ENCODE measurements at regions not wholly inside any gene's neighbourhood (a gene's known extent, or its start where the extent isn't known, plus 50 kb on each side); places are given as distances from the start of the nearest gene placed in this dataset.

- DNase-seq (ENCODE audit: low read depth in 2 of 3, low spot score in 2 of 3) = no peak
These were observed 119.1 kb downstream of the NDUFA10 start for GRCh38 chr2:239905884-239906654.

DNA sequence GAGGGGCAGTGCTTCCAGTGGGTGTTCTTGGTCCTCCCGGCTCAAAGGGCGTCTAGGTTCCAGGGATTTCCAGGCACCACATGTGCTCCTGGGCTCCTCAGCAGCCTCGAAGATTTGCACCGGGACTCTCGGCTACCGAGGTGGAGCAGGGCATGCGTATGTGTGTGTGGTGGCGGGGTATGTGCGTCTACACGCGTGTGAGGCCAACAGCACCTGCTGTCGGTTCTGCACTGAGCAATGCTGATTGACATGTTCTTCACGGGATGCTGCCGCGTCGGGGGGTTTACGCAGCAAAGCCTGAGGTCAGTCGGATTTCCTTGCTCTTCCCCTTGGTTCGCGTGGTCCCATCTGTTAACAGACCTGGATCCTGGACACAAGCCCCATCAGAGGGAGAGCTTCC, 119.8 kb downstream of the NDUFA10 start:
- DNase-seq (ENCODE audit: low read depth in 2 of 3, low spot score in 2 of 3) = no peak

GRCh38 chr2:239904496-239904895, 120.6 kb downstream of the NDUFA10 start:
- DNase-seq (ENCODE audit: low read depth in 2 of 3, low spot score in 2 of 3) = no peak

- no peak for DNase-seq (ENCODE audit: low read depth in 2 of 3, low spot score in 2 of 3)
These were observed 121.3 kb downstream of the NDUFA10 start for GRCh38 chr2:239903803-239904202.

DNA sequence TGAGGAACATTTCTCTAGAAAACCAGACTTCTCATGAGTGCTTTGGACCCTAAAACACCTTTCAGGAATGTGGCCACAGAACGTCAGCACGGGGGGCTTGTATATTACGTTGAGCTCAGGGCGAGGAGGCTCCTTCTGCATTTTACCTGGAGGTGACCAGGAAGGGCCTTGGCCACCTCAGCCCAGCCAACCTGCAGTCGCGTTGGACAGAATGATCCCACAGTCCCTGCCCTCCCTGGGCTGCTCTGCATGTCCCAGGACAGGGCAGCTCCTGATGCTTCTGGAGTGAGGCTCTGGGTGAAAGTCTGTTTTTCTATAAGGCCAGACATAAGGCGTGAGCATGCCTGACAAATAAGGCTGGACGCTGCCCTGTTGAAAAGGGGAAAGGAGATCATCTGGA, 121.9 kb downstream of the NDUFA10 start:
- DNase-seq (ENCODE audit: low read depth in 2 of 3, low spot score in 2 of 3) = no peak

GRCh38 chr2:239902749-239903201, 122.4 kb downstream of the NDUFA10 start:
- no peak for DNase-seq (ENCODE audit: low read depth in 2 of 3, low spot score in 2 of 3)

DNA sequence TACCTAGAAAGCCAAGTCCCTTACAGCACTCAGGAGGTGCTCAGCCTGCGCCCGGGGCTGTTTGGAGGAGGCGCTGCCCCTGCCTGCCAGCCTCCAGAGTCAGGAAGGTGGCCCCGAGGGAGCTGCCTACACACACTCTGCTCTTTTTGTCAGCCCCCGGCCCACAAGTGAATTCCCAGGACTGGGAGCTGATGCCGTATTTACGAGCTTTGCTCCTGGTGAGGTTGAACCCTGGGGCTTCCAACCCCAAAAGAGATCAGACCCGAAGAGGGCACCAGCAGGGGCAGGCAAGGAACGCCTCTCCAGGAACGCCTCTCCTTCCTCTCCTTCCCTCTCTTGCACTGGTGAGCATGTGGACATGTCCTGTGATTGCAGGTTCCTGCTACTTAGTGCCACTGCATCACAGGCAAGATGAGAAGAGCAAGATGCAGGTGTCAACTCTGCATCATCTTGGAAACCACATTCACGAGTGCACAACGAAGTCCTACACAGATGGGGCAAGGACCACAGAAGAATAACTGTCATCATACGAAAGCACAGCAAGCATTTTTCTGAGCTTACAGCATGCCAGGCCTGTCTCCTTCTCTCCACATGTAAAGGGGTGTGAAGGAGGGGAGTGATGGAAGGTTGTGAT, 126.7 kb downstream of the NDUFA10 start:
- DNase-seq (ENCODE audit: low read depth in 2 of 3, low spot score in 2 of 3) = no peak

- DNase-seq (ENCODE audit: low read depth in 2 of 3, low spot score in 2 of 3) = no peak
These were observed 127.4 kb downstream of the NDUFA10 start for GRCh38 chr2:239897596-239898235.

DNA sequence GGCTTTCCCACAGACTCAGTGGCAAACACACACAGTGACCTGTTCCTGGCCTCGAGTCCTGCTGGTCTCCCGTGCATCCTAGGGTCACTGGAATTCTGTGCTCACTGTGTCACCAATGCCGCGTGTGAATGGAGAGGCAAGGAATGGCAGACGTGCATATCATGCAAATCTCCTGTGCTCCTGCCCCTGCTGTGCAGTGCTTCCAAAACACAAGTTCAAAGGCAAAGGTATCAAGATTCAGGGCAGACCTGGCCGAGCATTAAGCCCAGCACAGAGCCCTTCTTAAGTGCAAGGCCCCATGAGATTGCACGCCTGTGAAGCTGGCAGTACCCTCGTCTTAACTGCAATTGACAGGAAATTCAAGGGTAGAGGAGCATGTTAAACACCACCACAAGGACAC, 129.1 kb downstream of the NDUFA10 start:
- DNase-seq (ENCODE audit: low read depth in 2 of 3, low spot score in 2 of 3) = no peak

DNA sequence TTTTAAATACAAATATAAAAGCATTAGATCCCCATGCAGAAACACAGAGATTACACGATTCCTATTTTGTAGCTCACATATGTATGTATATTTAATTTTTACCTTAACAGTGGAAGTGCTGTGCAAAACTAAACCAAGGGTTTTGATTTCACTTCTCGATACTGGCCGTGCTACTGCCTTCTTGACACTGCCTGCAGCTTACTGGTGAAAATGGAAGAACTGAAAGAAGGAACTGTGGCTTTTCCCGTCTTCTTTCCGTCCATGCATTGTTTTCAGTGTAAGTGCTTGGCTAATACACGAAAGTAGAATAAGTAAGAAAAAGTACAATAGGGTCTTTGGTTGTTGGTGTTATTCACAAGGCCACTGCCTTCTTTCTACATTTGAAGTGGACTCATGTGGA, 129.5 kb downstream of the NDUFA10 start:
- no peak for DNase-seq (ENCODE audit: low read depth in 2 of 3, low spot score in 2 of 3)

DNA sequence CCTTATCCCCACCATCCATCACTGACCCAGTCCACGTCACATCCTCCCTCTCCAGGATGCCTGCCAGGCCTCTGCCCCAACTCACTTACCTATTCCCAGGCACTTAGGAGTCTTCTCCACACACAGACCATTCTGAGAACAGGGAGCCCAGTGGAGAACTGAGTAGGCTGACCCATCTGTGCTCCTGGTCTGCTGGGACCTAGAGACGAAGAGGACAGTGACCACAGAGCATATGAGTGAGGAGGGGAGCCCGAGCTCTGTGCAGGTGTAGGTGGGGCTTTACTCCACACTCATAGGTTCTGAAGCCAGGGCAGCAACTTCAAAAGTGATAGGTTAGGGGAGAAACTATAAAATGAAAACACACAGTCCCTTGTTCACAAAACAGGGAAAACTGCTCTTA, 130.0 kb downstream of the NDUFA10 start:
- DNase-seq (ENCODE audit: low read depth in 2 of 3, low spot score in 2 of 3) = no peak

GRCh38 chr2:239894276-239894675, 130.9 kb downstream of the NDUFA10 start:
- no peak for DNase-seq (ENCODE audit: low read depth in 2 of 3, low spot score in 2 of 3)

- DNase-seq (ENCODE audit: low read depth in 2 of 3, low spot score in 2 of 3) = no peak
These were observed 132.0 kb downstream of the NDUFA10 start for GRCh38 chr2:239893236-239893515.

GRCh38 chr2:239892441-239893235, 132.5 kb downstream of the NDUFA10 start:
- DNase-seq (ENCODE audit: low read depth in 2 of 3, low spot score in 2 of 3) = no peak

GRCh38 chr2:239891698-239892097, 133.4 kb downstream of the NDUFA10 start:
- DNase-seq (ENCODE audit: low read depth in 2 of 3, low spot score in 2 of 3) = no peak

DNA sequence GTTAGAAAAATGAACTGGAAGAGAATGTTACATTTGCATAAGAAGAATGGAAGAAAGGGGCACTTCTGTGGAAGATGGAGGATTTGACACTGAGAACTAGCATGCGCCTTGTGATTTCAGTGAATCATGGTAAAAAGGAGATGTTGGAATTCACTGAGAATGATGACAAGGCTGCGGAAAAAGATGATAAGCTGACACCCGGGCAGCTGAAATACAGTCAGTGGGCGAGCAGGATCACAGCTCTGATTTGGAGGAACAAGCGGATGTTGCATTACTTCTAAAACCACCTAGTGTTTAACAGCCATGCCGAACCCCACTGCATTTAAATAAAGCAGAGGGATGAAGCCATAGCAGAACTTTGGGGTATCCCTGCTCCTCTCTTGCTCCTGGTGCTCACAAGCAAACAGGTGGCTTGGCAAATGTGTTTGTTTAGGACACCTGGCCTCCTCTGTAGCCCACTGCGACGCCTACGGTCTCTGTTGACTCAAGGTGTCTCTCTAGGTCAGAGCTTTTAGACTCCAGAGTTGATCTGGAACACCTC, 134.9 kb downstream of the NDUFA10 start:
- no peak for DNase-seq (ENCODE audit: low read depth in 2 of 3, low spot score in 2 of 3)

DNA sequence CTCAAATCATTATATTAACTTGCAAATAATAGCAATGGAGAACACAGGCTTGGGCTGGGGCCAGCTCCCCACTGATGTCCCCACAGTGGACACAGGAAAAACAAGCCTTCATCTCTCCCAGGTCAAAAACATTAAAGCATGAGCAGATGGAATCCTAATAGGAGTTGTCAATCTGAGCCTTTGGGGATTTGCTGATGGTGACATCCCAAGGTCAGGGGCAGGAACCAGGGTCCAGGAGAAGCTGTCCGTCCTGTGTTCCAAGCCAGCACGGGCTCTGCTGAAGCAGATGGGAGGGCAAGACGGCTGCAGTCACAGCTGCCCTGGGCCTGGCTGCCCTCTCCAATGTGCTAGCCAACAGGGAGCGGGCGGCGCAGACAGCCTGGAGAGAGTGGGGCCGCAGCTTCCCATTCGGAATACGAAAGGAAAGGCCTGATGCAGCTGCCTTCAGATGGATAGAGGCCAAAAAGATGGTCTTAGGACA, 135.5 kb downstream of the NDUFA10 start:
- no peak for DNase-seq (ENCODE audit: low read depth in 2 of 3, low spot score in 2 of 3)

DNA sequence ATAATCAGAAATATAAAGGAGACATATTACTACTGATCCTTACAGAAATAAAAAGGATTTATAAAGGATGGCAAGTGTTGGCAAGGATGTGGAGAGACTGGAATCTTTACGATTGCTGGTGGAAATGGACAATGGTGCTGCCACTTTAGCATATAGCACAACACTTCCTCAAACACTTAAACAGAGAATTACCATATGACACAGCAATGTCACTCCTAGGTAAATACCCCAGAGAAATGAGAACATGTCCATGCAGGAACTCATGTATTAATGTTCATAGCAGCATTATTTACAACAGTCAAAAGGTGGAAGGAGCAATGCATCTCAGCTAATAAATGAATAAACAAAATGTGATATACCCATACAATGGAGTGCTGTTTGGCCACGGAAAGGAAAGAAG, 137.5 kb downstream of the NDUFA10 start:
- no peak for DNase-seq (ENCODE audit: low read depth in 2 of 3, low spot score in 2 of 3)

- DNase-seq (ENCODE audit: low read depth in 2 of 3, low spot score in 2 of 3) = no peak
These were observed 138.4 kb downstream of the NDUFA10 start for GRCh38 chr2:239886781-239887180.

- DNase-seq (ENCODE audit: low read depth in 2 of 3, low spot score in 2 of 3) = no peak
These were observed 140.3 kb downstream of the NDUFA10 start for GRCh38 chr2:239884875-239885274.

DNA sequence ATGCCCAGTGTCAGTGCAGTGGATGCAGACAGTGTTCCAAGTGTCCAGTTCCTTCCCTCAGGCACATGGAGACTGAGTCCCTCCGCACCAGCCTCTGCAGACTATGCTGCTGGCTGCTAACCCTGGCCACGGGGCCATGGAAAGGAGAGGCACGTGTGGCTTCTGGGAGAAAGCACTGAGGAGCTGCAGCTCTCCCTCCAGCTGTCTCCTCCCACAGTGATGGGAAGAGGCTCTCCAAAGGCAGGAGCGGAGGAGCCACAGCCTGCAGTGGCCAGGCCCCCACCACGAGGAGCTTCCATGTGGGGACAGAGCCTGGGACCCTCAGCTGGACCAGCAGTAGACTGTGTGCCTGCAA, 141.1 kb downstream of the NDUFA10 start:
- no peak for DNase-seq (ENCODE audit: low read depth in 2 of 3, low spot score in 2 of 3)

All from activated CD8-positive, alpha-beta memory T cell treated with anti-CD3 and anti-CD28 coated beads for 48 hours (primary cell).